ENCODE measurements at regions not wholly inside any gene's neighbourhood (a gene's known extent, or its start where the extent isn't known, plus 50 kb on each side); places are given as distances from the start of the nearest gene placed in this dataset.
A peak's percentile ranks its signal among the peaks of the same experiment; 100 is the strongest.

GRCh38 chr14:98571104-98571503 is 700.9 kb downstream of the BCL11B start:
- Histone ChIP-seq H3K4me3 (replicated peaks in 1 of 3; ENCODE audit: insufficient read depth in 1 of 3, low read depth in 2 of 3, low read length in 3 of 3) (no peak overlapping the region), H4K20me1 (ENCODE audit: insufficient read depth, low read length) (no peaks in the 10 kb centered on the region), H3K36me3 (replicated peaks in 1 of 2; ENCODE audit: control insufficient read depth in 1 of 2, insufficient read depth in 2 of 2, low read length in 2 of 2) (no peaks in the 10 kb centered on the region), H3K27me3 (ENCODE audit: control insufficient read depth in 1 of 2, insufficient read depth in 2 of 2, low read length in 2 of 2) (no peaks in the 10 kb centered on the region), H3K4me1 (ENCODE audit: insufficient read depth, low read length) (no peaks in the 10 kb centered on the region), H3K79me2 (ENCODE audit: insufficient read depth, low read length) (no peaks in the 10 kb centered on the region), H3K9me3 (ENCODE audit: low read length) (peaks cover 90% of the 10 kb centered on the region), H3K4me2 (ENCODE audit: low read depth, low read length) (no peak overlapping the region), H3K9ac (ENCODE audit: insufficient read depth, low read depth, low read length) (no peak overlapping the region), H3K27ac (ENCODE audit: extremely low read length, insufficient read depth, low read length) (no peak overlapping the region), H2AFZ (ENCODE audit: low read length) (no peak overlapping the region)
- CTCF ChIA-PET (ENCODE audit: low intra/inter-chr PET ratio, low total read pairs): no interaction called here
- DNase-seq (ENCODE audit: low spot score) (no peak), ATAC-seq (no peak), FAIRE-seq (no peak)
- POLR2A ChIA-PET: no interaction called here
- in situ Hi-C loops (cut with HindIII; ENCODE audit: extremely low pct_ligation_motif_present, low pct_unique_long_range_greater_than_20kb): no loop called here
- TF ChIP-seq MIER3 (CRISPR knock-in tag; IDR thresholded peaks at IDR 0.05; ENCODE audit: borderline replicate concordance) (no peak), MAFF (IDR thresholded peaks at IDR 0.05; ENCODE audit: low read depth, low read length) (peak; percentile 74), MAFK (conservative IDR thresholded peaks at IDR 0.05 in 1 of 2, IDR thresholded peaks at IDR 0.05 in 1 of 2; ENCODE audit: low read length in 2 of 2) (peak; percentile 78 to 83), SALL1 (CRISPR knock-in tag; IDR thresholded peaks at IDR 0.05) (no peak), HOXA3 (CRISPR knock-in tag; IDR thresholded peaks at IDR 0.05) (no peak)
- TF ChIP-seq, protein P1, sequence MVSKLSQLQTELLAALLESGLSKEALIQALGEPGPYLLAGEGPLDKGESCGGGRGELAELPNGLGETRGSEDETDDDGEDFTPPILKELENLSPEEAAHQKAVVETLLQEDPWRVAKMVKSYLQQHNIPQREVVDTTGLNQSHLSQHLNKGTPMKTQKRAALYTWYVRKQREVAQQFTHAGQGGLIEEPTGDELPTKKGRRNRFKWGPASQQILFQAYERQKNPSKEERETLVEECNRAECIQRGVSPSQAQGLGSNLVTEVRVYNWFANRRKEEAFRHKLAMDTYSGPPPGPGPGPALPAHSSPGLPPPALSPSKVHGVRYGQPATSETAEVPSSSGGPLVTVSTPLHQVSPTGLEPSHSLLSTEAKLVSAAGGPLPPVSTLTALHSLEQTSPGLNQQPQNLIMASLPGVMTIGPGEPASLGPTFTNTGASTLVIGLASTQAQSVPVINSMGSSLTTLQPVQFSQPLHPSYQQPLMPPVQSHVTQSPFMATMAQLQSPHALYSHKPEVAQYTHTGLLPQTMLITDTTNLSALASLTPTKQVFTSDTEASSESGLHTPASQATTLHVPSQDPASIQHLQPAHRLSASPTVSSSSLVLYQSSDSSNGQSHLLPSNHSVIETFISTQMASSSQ (IDR thresholded peaks at IDR 0.05; ENCODE audit: low read depth): no peak
- TF ChIP-seq, protein P1 (CRISPR knock-in tag; IDR thresholded peaks at IDR 0.05; ENCODE audit: borderline replicate concordance): no peak
- no TSS peak for BruUV-seq (replicated peaks)
- intact Hi-C loops (cut with micrococcal nuclease; ENCODE audit: unreplicated experiment): no loop called here
- 4% methylated on average over 2 of the region's 2 CpGs for whole genome bisulfite sequencing (ENCODE audit: low lambda C conversion rate)

All from HepG2 (cell line).